NCI-H526 treated with DMSO at 0.1 percent for 48 hours (cell line): ENCODE measurements at regions not wholly inside any gene's neighbourhood (a gene's known extent, or its start where the extent isn't known, plus 50 kb on each side); places are given as distances from the start of the nearest gene placed in this dataset.
"Not testable (repeated sequence)": the region's sequence is repeated elsewhere in the genome, so short reads cannot be mapped to it uniquely, and the experiment has no call there.

ENCODE experiments used
- DNase-seq: peaks from one replicate; lab custom pipeline; 2025; lab: John Stamatoyannopoulos, UW

GRCh38 chr2:57429831-57430230 lies 616.8 kb upstream of the VRK2 start:
- DNase-seq: no peak

GRCh38 chr2:57432528-57432927 lies 614.1 kb upstream of the VRK2 start:
- DNase-seq: no peak

- no peak for DNase-seq
Measured at GRCh38 chr2:57434441-57434840, 612.2 kb upstream of the VRK2 start.

GRCh38 chr2:57434972-57435371 lies 611.6 kb upstream of the VRK2 start:
- DNase-seq: no peak

- DNase-seq: no peak
Measured at GRCh38 chr2:57437077-57437476, 609.5 kb upstream of the VRK2 start.

- DNase-seq: no peak
Measured at GRCh38 chr2:57440437-57440836, 606.2 kb upstream of the VRK2 start.

GRCh38 chr2:57443086-57443485 lies 603.5 kb upstream of the VRK2 start:
- DNase-seq: no peak

- DNase-seq: no peak
Measured at GRCh38 chr2:57443973-57444521, 602.6 kb upstream of the VRK2 start.

- DNase-seq: no peak
Measured at GRCh38 chr2:57444752-57445430, 601.7 kb upstream of the VRK2 start.

- DNase-seq: no peak
Measured at GRCh38 chr2:57448816-57449215, 597.8 kb upstream of the VRK2 start.

- DNase-seq: no peak
Measured at GRCh38 chr2:57450170-57450569, 596.4 kb upstream of the VRK2 start.

- DNase-seq: no peak
Measured at GRCh38 chr2:57452634-57453033, 594.0 kb upstream of the VRK2 start.

- DNase-seq: no peak
Measured at GRCh38 chr2:57453945-57454344, 592.7 kb upstream of the VRK2 start.

GRCh38 chr2:57460396-57461276 lies 586.0 kb upstream of the VRK2 start:
- no peak for DNase-seq

- no peak for DNase-seq
Measured at GRCh38 chr2:57461624-57462023, 585.0 kb upstream of the VRK2 start.

GRCh38 chr2:57465067-57465466 lies 581.5 kb upstream of the VRK2 start:
- DNase-seq: no peak

- DNase-seq: no peak
Measured at GRCh38 chr2:57465967-57466366, 580.6 kb upstream of the VRK2 start.

GRCh38 chr2:57475391-57475790 lies 571.2 kb upstream of the VRK2 start:
- DNase-seq: no peak

GRCh38 chr2:57479981-57480380 lies 566.6 kb upstream of the VRK2 start:
- no peak for DNase-seq

- no peak for DNase-seq
Measured at GRCh38 chr2:57488061-57488460, 558.5 kb upstream of the VRK2 start.

GRCh38 chr2:57490741-57491140 lies 555.9 kb upstream of the VRK2 start:
- DNase-seq: no peak

- DNase-seq: no peak
Measured at GRCh38 chr2:57491213-57491612, 555.4 kb upstream of the VRK2 start.

- not testable (repeated sequence) for DNase-seq
Measured at GRCh38 chr2:57493966-57494365, 552.6 kb upstream of the VRK2 start.
